ENCODE measurements at regions not wholly inside any gene's neighbourhood (a gene's known extent, or its start where the extent isn't known, plus 50 kb on each side); places are given as distances from the start of the nearest gene placed in this dataset.
"Not testable (repeated sequence)": the region's sequence is repeated elsewhere in the genome, so short reads cannot be mapped to it uniquely, and the experiment has no call there.

DNA sequence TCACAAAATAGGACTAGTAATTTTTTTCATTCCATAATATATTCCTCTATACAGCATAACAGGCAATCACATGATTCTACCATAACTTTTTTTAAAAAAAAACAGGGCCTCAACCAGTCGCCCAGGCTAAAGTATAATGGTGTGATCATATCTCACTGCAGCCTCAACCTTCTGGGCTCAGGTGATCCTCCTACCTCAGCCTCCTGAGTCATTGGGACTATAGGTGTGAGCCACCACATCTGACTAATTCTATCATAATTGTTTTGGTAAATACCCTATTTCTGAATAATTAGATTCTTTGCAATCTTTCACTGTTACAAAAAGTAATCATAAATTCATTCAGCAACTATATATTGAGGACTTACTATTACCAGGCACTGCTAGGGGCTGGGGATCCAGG lies 137.8 kb downstream of the KLRB1 start:
- peak; percentile 34 for ATAC-seq
- H3K4me3 Mint-ChIP-seq; DNase-seq; H3K36me3 Mint-ChIP-seq (ENCODE audit: low read depth); H3K27me3 Mint-ChIP-seq; H3K9me3 Mint-ChIP-seq: not testable (repeated sequence)
- Mint-ChIP-seq H3K27ac (peak overlapping the region; percentile 67), H3K4me1 (peaks cover 20% of the 10 kb centered on the region)

DNA sequence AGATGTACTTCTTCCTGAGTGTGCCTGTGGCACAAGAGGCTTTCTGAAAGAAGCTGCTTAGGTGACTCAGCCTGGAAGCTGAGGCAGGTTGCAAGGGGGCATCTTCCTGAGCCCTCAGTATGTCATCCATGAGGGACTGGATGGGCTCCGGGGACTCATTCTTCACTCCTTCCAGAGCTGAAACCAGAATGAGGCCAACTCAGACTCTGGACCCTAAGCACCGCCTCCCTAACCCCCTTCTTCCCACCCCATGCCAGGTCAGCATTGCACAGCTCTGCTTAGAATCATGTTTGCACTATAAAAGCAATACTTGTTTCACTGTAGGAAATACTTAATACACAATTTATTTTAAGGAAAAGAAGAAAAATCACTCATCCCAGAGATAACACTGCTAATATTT lies 138.3 kb downstream of the KLRB1 start:
- not testable (repeated sequence) for H3K9me3 Mint-ChIP-seq; H3K27me3 Mint-ChIP-seq; H3K36me3 Mint-ChIP-seq (ENCODE audit: low read depth); DNase-seq; H3K27ac Mint-ChIP-seq; H3K4me3 Mint-ChIP-seq
- ATAC-seq: peak; percentile 38
- peaks cover 20% of the 10 kb centered on the region for H3K4me1 Mint-ChIP-seq

DNA sequence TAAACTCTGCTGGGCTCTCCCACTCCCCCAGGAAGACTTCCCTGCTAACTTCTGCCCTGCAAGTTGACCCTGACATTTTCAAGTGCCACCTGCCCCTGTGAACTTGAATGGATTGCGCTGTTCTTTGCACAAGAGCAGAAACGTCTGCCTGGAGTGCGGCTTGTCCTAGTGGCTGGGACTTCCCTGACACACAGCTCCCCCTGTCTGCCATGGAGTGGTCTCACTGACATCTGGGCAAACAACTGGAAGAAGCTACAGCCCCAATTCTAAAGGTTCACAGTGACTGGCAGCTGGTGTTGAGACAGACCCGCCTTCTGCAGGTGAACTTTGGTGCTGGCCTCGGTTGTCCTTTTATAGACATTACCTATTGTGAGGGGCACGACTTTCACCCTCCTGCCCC lies 138.7 kb downstream of the KLRB1 start:
- not testable (repeated sequence) for H3K36me3 Mint-ChIP-seq (ENCODE audit: low read depth); H3K27ac Mint-ChIP-seq; H3K9me3 Mint-ChIP-seq; H3K4me3 Mint-ChIP-seq; H3K27me3 Mint-ChIP-seq; ATAC-seq
- DNase-seq: peak; percentile 36
- peaks cover 20% of the 10 kb centered on the region for H3K4me1 Mint-ChIP-seq

DNA sequence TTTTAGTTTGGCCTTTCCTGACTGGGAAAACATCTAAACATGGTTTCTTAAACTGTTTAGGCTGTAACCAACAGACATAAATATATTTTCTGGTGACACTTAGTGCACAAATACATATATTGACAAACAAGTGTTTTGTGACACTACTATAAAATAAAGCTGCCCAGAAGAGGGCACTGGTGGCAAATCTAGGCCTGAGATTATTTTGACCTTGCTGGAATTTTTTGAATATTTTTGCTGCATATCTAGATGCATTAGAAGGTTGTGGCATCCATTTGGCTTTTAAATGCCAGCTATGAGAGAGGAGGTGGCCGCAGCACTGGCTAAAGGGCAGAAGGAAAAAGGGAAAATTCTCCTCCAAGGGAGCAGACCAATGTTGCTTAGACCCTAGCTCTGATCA lies 139.6 kb downstream of the KLRB1 start:
- H3K4me1 Mint-ChIP-seq: peaks cover 20% of the 10 kb centered on the region
- ATAC-seq; H3K4me3 Mint-ChIP-seq; H3K27ac Mint-ChIP-seq; H3K27me3 Mint-ChIP-seq; DNase-seq; H3K36me3 Mint-ChIP-seq (ENCODE audit: low read depth); H3K9me3 Mint-ChIP-seq: not testable (repeated sequence)

DNA sequence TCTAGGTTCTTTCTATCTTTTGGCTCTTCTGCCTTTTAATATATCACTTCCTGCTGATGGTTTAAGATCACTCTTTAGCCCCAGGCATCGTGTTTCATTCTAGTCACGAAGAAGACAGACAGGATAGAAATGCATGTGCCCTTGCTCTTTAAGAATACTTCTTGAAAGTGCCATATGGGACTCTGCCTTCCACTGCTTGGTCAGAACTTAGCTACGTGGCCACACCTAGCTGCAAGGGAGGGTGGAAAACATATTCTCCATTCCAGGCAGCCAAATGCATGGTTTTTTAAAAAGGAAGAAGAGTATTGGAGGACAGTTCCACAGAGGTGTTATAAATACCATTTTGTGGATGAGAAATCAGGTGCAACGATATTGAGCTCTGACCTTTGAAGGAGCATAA lies 143.3 kb downstream of the KLRB1 start:
- H3K27me3 Mint-ChIP-seq: no peaks in the 10 kb centered on the region
- no peak overlapping the region for H3K4me3 Mint-ChIP-seq
- peaks cover 5% of the 10 kb centered on the region for H3K4me1 Mint-ChIP-seq
- H3K9me3 Mint-ChIP-seq: no peaks in the 10 kb centered on the region
- ATAC-seq: no peak
- no peak overlapping the region for H3K27ac Mint-ChIP-seq
- H3K36me3 Mint-ChIP-seq (ENCODE audit: low read depth): no peaks in the 10 kb centered on the region
- DNase-seq: no peak

DNA sequence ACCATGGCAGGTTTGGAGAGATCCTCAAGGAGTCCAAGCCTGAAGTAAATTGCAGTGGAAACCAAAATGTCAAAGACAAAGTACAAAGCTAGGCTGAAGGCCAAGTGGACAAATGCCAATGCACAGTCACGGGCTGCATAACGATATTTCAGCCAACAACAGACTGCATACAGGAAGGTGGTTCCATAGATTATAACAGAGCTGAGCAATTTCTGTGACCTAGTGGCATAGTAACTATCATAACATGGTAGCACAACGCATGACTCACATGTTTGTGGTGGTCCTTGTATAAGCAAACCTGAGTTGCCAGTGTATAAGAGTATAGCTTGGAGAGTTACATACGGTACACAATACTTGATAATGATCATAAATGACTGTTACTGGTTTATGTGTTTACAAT lies 152.2 kb downstream of the KLRB1 start:
- H3K4me1 Mint-ChIP-seq; H3K27ac Mint-ChIP-seq; H3K27me3 Mint-ChIP-seq; H3K4me3 Mint-ChIP-seq; DNase-seq; H3K36me3 Mint-ChIP-seq (ENCODE audit: low read depth); H3K9me3 Mint-ChIP-seq: not testable (repeated sequence)
- ATAC-seq: peak; percentile 61

DNA sequence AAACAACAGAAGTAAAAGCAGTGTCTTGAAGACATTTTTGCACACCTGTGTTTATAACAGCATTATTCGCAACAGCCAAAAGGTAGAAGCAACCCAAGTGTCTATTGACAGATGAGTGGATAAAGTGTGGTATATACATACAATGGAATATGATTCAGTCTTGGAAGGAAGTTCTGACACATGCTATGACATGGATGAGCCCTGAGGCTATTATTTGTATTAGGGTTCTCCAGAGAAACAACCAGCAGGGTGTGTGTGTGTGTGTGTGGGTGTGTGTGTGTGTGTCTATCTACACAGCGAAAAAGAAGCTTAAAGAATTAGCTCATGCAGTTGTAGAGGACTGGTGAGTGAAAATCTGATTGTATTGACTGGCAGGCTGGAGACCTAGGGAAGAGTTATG lies 153.7 kb downstream of the KLRB1 start:
- H3K27ac Mint-ChIP-seq; H3K27me3 Mint-ChIP-seq; ATAC-seq; DNase-seq; H3K9me3 Mint-ChIP-seq; H3K36me3 Mint-ChIP-seq (ENCODE audit: low read depth); H3K4me3 Mint-ChIP-seq: not testable (repeated sequence)
- peaks cover 11% of the 10 kb centered on the region for H3K4me1 Mint-ChIP-seq

DNA sequence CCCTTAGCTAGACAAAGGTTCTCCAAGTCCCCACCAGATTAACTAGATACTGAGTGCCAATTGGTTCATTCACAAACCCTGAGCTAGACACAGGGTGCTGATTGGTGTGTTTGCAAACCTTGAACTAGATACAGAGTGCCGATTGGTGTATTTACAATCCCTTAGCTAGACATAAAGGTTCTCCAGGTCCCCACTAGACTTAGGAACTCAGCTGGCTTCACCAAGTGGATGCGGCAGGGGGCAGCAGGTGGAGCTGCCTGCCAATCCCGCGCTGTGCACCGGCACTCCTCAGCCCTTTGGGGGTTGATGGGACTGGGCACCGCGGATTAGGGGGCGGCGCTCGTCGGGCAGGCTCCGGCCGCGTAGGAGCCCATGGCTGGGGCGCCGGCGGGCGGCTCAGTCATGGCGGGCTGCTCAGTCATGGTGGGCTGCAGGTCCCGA lies 157.6 kb downstream of the KLRB1 start:
- DNase-seq, ATAC-seq: not testable (repeated sequence)

DNA sequence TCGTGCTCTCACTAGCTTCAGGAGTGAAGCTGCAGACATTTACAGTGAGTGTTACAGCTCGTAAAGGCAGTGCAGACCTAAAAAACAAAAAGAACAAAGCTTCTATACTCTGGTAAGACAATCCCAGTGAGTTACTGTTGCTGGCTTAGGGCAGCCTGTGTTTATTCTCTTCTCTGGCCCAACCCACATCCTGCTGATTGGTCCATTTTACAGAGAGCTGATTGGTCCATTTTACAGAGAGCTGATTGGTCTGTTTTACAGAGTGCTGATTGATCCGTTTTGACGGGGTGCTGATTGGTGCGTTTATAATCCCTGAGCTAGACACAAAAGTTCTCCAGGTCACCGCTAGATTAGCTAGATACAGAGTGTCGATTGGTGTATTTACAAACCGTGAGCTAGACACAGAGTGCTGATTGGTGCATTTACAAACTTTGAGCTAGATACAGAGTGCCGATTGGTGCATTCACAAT lies 158.0 kb downstream of the KLRB1 start:
- H3K27ac Mint-ChIP-seq: peak overlapping the region; percentile 38
- H3K36me3 Mint-ChIP-seq (ENCODE audit: low read depth); H3K9me3 Mint-ChIP-seq; H3K27me3 Mint-ChIP-seq; ATAC-seq: not testable (repeated sequence)
- peaks cover 23% of the 10 kb centered on the region for H3K4me1 Mint-ChIP-seq
- peak overlapping the region; percentile 90 for H3K4me3 Mint-ChIP-seq
- peak; percentile 4 for DNase-seq

More for the DNA sequence above, 157.6 kb downstream of the KLRB1 start:
- not testable (repeated sequence) for H3K27me3 Mint-ChIP-seq; H3K4me3 Mint-ChIP-seq; H3K27ac Mint-ChIP-seq; H3K9me3 Mint-ChIP-seq; H3K36me3 Mint-ChIP-seq (ENCODE audit: low read depth)
- H3K4me1 Mint-ChIP-seq: peaks cover 23% of the 10 kb centered on the region

DNA sequence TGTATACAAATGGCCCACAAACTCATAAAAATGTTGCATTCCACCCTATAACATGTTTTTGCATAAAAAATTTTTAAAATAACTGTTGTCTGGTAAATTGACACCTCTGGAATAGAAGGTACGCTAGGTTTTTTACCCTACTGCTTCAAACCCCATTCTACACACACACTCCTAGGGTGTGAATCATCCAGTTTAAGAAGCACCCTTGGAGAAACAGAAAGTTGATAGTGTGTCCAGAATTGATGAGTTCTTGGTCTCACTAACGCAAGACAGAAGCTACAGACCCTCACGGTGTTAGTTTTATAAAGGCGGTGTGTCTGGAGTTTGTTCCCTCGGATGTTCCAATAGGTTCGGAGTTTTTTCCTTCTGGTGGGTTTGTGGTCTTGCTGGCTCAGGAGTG lies 158.5 kb downstream of the KLRB1 start:
- Mint-ChIP-seq H3K4me3 (peak overlapping the region; percentile 90), H3K9me3 (no peaks in the 10 kb centered on the region), H3K27me3 (no peaks in the 10 kb centered on the region), H3K27ac (peak overlapping the region; percentile 38), H3K4me1 (peaks cover 23% of the 10 kb centered on the region), H3K36me3 (ENCODE audit: low read depth) (no peaks in the 10 kb centered on the region)
- ATAC-seq (no peak), DNase-seq (no peak)

DNA sequence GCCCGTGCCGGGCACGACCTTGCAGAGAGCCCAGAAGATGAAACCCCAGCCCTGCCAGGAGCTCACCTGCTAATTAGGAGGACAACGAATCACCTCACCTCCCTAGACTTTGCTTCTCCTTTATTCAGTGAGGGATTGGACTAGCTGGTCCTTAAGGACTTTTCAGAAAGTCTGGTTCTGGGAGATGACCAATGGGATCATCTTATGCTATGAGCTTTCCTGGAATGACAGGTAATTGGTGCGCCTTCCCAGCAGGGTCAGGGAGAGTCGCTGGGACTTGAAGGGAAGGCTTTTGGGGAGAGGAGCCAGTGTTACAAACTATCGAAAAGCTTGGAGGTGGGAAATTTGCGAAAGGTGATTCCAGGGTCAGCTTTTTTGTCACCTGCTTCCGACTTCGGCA lies 159.1 kb downstream of the KLRB1 start:
- not testable (repeated sequence) for H3K9me3 Mint-ChIP-seq, H3K27me3 Mint-ChIP-seq

DNA sequence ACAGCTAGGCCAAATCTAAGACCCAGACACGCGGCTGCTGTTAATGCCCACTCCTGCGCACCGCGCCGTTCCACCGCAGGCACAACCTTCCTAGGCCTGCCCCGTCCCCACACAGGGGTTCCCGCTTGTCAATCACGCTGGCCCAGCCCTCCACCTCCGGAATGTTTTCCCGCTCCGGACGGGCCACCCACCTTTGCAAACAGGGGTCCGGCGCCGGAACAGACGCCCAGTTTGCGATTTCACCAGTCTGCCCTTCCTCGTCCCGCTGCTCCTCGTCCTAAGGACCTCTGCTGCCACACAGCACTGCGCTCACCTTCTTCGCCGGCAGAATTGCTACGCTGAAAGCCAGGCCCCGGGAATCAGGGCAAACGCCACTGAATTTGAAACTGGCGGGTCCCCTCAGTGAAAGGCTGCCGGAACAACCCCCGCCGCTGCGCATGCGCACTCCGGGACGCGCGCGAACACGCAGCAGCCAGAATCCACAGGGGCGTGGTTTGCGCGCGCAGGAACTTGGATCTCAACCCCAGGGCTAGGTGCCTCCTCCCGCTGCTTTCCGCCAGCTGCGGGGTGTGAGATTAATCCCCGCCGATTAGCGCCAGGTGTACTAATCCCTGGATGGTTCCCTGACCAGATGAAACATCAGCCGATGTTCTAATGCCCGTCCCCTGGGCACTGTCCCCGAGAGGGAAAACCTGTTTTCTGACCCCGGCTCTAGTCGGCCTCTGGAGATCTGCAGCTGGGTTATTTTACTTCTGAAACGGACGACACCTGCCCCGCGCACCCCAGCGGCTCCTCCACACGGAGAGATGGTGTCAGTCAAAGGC lies 159.7 kb downstream of the KLRB1 start:
- ATAC-seq (peak; percentile 95), DNase-seq (peak; percentile 91)
- Mint-ChIP-seq H3K4me1 (peaks cover 23% of the 10 kb centered on the region), H3K4me3 (peak overlapping the region; percentile 90), H3K27ac (peak overlapping the region; percentile 89)
- not testable (repeated sequence) for H3K27me3 Mint-ChIP-seq; H3K36me3 Mint-ChIP-seq (ENCODE audit: low read depth); H3K9me3 Mint-ChIP-seq

More for the DNA sequence above, 159.1 kb downstream of the KLRB1 start:
- DNase-seq; H3K36me3 Mint-ChIP-seq (ENCODE audit: low read depth); ATAC-seq: not testable (repeated sequence)
- peaks cover 23% of the 10 kb centered on the region for H3K4me1 Mint-ChIP-seq
- peak overlapping the region; percentile 90 for H3K4me3 Mint-ChIP-seq
- peak overlapping the region; percentile 89 for H3K27ac Mint-ChIP-seq

DNA sequence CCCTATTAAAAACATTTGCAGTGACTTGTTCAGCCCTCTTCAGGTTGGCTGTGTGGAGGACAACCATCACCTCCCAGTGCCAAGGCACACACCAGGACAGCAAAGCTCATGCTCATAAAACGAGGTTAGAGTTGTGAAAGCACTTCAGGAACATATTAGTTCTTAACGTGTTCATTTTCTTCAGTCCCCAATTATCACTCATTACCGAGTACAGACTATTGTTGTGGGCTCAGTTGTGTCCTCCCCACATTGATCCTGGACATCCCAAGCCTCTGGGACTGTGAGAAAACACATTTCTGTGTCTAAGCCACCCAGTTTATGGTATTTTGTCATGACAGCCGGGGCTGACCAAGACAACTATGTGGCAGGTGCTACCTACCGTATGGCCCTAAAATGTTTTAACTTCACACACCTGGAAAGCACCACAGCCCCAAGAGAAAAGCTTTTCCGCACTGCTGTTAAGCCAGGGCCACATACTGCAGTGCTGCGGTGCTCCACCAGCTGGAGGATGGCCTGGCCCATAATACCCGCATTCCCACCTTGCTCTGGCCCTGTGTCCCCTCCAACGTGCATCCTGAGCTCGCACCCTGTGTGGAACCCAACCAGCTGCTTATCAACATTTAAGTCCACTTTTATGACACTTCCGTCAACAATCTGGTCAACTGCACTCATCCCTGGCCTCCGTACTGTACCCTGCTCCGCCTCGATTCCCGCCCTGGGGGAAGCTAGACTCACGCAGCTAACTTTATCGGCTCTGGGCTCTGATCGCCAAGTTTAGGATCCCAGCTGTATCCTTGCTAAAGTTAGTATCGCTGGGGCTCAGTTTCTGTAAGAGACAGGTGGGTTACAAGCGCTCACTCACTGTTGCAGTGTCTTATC lies 160.6 kb downstream of the KLRB1 start:
- DNase-seq; H3K36me3 Mint-ChIP-seq (ENCODE audit: low read depth); H3K27me3 Mint-ChIP-seq; H3K27ac Mint-ChIP-seq; H3K9me3 Mint-ChIP-seq: not testable (repeated sequence)
- Mint-ChIP-seq H3K4me3 (peak overlapping the region; percentile 90), H3K4me1 (peaks cover 23% of the 10 kb centered on the region)
- ATAC-seq: peak; percentile 5

DNA sequence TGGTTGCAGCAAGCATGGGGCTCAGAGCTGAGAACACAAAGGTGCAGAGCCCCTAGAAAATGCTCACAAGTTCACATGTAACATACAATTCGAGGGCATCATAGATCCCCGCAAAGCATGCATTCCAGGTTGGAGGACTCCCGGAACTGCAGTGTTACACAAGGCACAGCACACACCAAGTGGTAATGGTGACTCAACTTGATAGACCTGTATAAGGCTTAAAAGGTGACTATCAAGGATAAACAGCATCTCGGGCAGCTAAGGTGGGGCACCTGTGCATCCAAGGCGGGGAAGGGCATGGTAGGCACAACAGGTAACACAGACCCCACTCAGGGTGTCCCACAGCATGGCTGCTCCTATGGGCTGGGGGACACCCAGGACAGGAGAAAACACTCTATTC lies 167.3 kb downstream of the KLRB1 start:
- not testable (repeated sequence) for H3K4me1 Mint-ChIP-seq; ATAC-seq; H3K9me3 Mint-ChIP-seq; H3K4me3 Mint-ChIP-seq; H3K36me3 Mint-ChIP-seq (ENCODE audit: low read depth); H3K27me3 Mint-ChIP-seq; H3K27ac Mint-ChIP-seq; DNase-seq

DNA sequence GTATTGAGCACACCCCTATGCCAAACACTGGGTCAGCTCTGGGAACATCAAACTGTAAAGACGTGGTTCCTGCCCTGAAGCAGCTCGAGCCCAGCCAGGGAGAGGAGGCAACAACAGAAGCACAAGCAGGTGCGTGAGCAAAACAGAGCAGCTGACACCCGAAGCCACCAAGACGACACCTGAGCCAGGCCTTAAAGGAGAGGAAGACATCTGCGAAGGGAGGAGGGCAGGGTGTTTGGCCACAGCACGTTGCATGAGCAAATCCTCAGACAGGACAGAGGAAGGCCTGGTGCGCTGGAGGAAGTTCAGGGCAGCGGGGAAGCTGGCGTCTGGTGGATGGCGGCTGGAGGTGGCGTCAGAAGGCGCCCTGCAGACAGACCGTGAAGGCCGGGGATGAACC lies 172.0 kb downstream of the KLRB1 start:
- not testable (repeated sequence) for H3K36me3 Mint-ChIP-seq (ENCODE audit: low read depth)

More for the DNA sequence above, 172.0 kb downstream of the KLRB1 start:
- not testable (repeated sequence) for H3K9me3 Mint-ChIP-seq, H3K4me1 Mint-ChIP-seq, DNase-seq, H3K4me3 Mint-ChIP-seq, H3K27me3 Mint-ChIP-seq, H3K27ac Mint-ChIP-seq, ATAC-seq

Measured in activated naive CD8-positive, alpha-beta T cell treated with anti-CD3 and anti-CD28 coated beads, Interleukin-2, amount 50 U/mL, for 24 hours (primary cell).